Osteoblast (primary cell): ENCODE measurements at regions not wholly inside any gene's neighbourhood (a gene's known extent, or its start where the extent isn't known, plus 50 kb on each side); places are given as distances from the start of the nearest gene placed in this dataset.

ENCODE experiments used
- DNase-seq: peaks from one replicate; pipeline ENCODE4 v3.0.0; 2011; ENCODE audit warnings: low spot score, mixed read lengths; ENCODE audit not compliant: insufficient read length; ENCODE audit errors: missing footprints
- H2AFZ ChIP-seq: 2 replicates; pipeline ENCODE4 v1.6.0; 2011; ENCODE audit warnings: mild to moderate bottlenecking, low read length
- H3K27ac ChIP-seq: 2 replicates; pipeline ENCODE4 v1.5.1; 2011; ENCODE audit warnings: mild to moderate bottlenecking, low read depth, low read length, moderate library complexity
- H3K27me3 ChIP-seq: 2 replicates; pipeline ENCODE4 v1.6.0; 2012; ENCODE audit warnings: mild to moderate bottlenecking, control low read depth, inconsistent platforms, low read length, moderate library complexity; ENCODE audit not compliant: insufficient read depth
- H3K36me3 ChIP-seq: 2 replicates; pipeline ENCODE4 v1.5.1; 2011; ENCODE audit warnings: mild to moderate bottlenecking, low read length, control low read depth, moderate library complexity; ENCODE audit not compliant: insufficient read depth
- H3K4me1 ChIP-seq: 2 replicates; pipeline ENCODE4 v1.5.1; 2011; ENCODE audit warnings: mild to moderate bottlenecking, low read length, control low read depth, moderate library complexity; ENCODE audit not compliant: insufficient read depth
- H3K4me2 ChIP-seq: 2 replicates; pipeline ENCODE4 v1.6.0; 2011; ENCODE audit warnings: mild to moderate bottlenecking, low read length; ENCODE audit not compliant: insufficient read depth
- H3K4me3 ChIP-seq: fragments of 200-600 bp; sonication (generic); 3 replicates; pipeline ENCODE4 v1.5.1; 2012; ENCODE audit warnings: mild to moderate bottlenecking, low read length, inconsistent platforms; ENCODE audit not compliant: insufficient read depth
- H3K79me2 ChIP-seq: 2 replicates; pipeline ENCODE4 v1.6.0; 2012; ENCODE audit warnings: mild to moderate bottlenecking, low read length, control low read depth, inconsistent platforms; ENCODE audit not compliant: insufficient read depth
- H3K9me3 ChIP-seq: 2 replicates; pipeline ENCODE4 v1.5.1; 2011; ENCODE audit warnings: low read depth, low read length, control low read depth
- H4K20me1 ChIP-seq: 2 replicates; pipeline ENCODE4 v1.6.0; 2012; ENCODE audit warnings: mild to moderate bottlenecking, low read length, control low read depth; ENCODE audit not compliant: insufficient read depth
- CTCF ChIP-seq: IDR thresholded peaks from 2 replicates; pipeline ENCODE4 v1.5.1; 2011; ENCODE audit warnings: mild to moderate bottlenecking, low read depth, low read length, moderate library complexity; ENCODE audit errors: extremely low read depth

GRCh38 chr15:62756995-62757360, 285.6 kb upstream of the TPM1 start:
- no peak for DNase-seq
- Histone ChIP-seq H3K4me2 (no peak overlapping the region), H4K20me1 (no peaks in the 10 kb centered on the region), H2AFZ (no peak overlapping the region), H3K4me1 (peaks cover 43% of the 10 kb centered on the region), H3K79me2 (peaks cover 2% of the 10 kb centered on the region), H3K27ac (peak overlapping the region; percentile 88), H3K4me3 (no peak overlapping the region), H3K36me3 (peaks cover 8% of the 10 kb centered on the region), H3K9me3 (no peaks in the 10 kb centered on the region), H3K27me3 (no peaks in the 10 kb centered on the region)
- no peak for TF ChIP-seq CTCF

DNA sequence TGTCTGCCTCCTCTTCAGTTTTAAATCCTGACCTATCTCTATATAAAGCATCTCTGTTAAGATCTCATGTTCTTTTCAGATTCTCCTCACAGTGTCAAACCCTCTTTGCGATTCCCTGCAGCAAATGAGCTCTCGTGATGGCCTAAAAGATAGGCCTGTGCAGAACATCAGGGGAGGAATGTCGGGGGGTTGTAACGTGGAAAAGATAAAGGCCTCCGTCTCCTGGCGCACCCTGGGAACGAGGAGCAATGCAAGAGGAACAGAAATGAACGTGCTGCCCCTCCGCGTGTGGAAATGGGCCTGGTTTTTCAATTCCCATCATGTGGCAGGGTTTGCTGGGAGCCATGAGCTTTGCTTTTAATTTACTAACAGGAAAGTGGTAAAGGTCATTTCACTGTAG, 285.0 kb upstream of the TPM1 start:
- Histone ChIP-seq H3K27ac (peak overlapping the region; percentile 88), H3K9me3 (no peaks in the 10 kb centered on the region), H3K36me3 (peaks cover 13% of the 10 kb centered on the region), H4K20me1 (no peaks in the 10 kb centered on the region), H3K27me3 (no peaks in the 10 kb centered on the region), H3K4me2 (peak overlapping the region; percentile 77), H3K4me1 (peaks cover 39% of the 10 kb centered on the region), H3K79me2 (peaks cover 2% of the 10 kb centered on the region), H2AFZ (no peak overlapping the region), H3K4me3 (no peak overlapping the region)
- no peak for TF ChIP-seq CTCF
- no peak for DNase-seq

DNA sequence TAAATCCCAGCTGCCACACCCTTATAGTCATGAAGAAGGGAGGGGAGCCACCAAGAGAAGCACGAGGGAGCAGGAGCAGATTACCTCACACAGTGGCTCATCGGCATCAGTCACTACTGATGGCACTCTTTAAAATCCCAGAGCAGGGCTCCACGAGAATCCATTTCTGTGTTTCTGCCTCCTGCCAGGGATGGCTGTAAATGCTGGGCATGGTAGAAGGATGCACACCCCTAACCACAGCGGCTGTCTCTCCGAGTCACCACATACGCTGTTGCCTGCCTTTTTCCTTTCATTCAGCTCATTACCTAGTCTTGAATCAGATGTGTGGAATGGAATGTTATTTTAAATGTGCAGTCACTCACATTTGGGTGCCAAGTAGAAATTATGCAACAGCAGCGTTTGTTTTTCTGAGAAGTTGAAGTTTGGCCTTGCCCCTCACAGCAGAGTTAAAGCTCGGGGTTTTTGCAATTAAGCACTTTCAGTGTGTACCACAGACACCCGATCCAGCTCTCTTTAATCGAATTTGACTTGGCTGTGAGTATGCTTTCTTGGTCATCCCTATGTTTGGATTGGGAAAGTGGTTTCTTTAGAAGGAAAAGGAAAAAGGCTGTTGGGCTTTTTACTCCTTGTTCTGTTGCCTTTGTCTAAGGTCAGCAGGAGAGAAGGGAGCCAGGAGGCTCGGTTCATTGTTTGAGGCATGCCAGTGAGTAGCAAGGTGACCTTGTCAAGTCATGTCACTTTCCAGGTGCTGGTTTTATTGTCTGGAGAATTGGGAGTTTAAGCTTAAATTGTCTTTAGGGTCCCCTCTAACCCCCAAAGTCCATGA, 284.2 kb upstream of the TPM1 start:
- Histone ChIP-seq H4K20me1 (no peaks in the 10 kb centered on the region), H3K27ac (peak overlapping the region; percentile 88), H3K9me3 (no peaks in the 10 kb centered on the region), H3K36me3 (peaks cover 14% of the 10 kb centered on the region), H3K27me3 (no peaks in the 10 kb centered on the region), H3K4me1 (peaks cover 32% of the 10 kb centered on the region), H3K4me3 (peak overlapping the region; percentile 38), H3K79me2 (peaks cover 2% of the 10 kb centered on the region), H3K4me2 (peak overlapping the region; percentile 77), H2AFZ (peak overlapping the region; percentile 46)
- DNase-seq, result peak; percentile 92
- no peak for TF ChIP-seq CTCF

- H2AFZ ChIP-seq, result no peak overlapping the region
- H3K4me2 ChIP-seq, result peak overlapping the region; percentile 77
- H3K27me3 ChIP-seq, result no peaks in the 10 kb centered on the region
- H3K27ac ChIP-seq, result peak overlapping the region; percentile 88
- TF ChIP-seq CTCF, result no peak
- no peak for DNase-seq
- peaks cover 28% of the 10 kb centered on the region for H3K4me1 ChIP-seq
- peaks cover 2% of the 10 kb centered on the region for H3K79me2 ChIP-seq
- no peaks in the 10 kb centered on the region for H4K20me1 ChIP-seq
- no peaks in the 10 kb centered on the region for H3K9me3 ChIP-seq
- H3K4me3 ChIP-seq, result peak overlapping the region; percentile 38
- H3K36me3 ChIP-seq, result peaks cover 14% of the 10 kb centered on the region
Observed at GRCh38 chr15:62758952-62759349, 283.6 kb upstream of the TPM1 start.
